ENCODE measurements at regions not wholly inside any gene's neighbourhood (a gene's known extent, or its start where the extent isn't known, plus 50 kb on each side); places are given as distances from the start of the nearest gene placed in this dataset.

DNA sequence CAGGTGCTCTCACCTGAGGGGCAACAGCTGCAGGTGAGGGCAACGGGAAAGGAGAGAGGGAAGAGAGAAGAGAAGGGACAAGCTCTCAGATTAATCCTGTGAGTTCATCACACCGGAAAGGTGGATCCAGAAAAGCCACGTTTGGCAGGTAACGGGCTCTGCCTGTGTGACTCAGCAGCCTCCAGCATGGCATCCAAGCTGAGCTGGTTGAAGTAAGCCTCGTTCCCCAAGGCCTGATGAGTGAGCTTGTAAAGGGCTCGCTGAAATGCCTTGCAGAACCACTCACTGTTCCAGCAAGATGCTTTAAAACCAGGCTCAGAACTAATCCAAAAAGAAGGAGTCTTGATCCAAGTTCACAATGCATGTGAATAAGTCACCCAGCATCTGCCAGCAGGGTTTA, 206.9 kb upstream of the TMEM45B start:
- Histone ChIP-seq H3K27ac (ENCODE audit: low read length) (no peak overlapping the region), H3K4me3 (ENCODE audit: low read depth in 2 of 2, low read length in 2 of 2) (no peak overlapping the region), H3K27me3 (ENCODE audit: control insufficient read depth, insufficient read depth, low read length) (no peaks in the 10 kb centered on the region), H3K36me3 (ENCODE audit: control insufficient read depth, insufficient read depth, low read length) (no peaks in the 10 kb centered on the region), H3K4me1 (ENCODE audit: control insufficient read depth, insufficient read depth, low read length) (peaks cover 10% of the 10 kb centered on the region), H3K9me3 (ENCODE audit: control insufficient read depth, insufficient read depth, low read depth, low read length) (no peaks in the 10 kb centered on the region)
- ChIA-PET POLR2A (no interaction called here), CTCF (no interaction called here)
- in situ Hi-C loops (cut with HindIII; ENCODE audit: low pct_unique_long_range_greater_than_20kb, low sequenced_read_pairs), result no loop called here
- BruUV-seq (replicated peaks), result no TSS peak
- TF ChIP-seq CTCF (IDR thresholded peaks at IDR 0.05) (no peak), SIN3A (IDR thresholded peaks at IDR 0.05; ENCODE audit: borderline replicate concordance, insufficient read depth, low read depth, low read length) (no peak), TCF7L2 (IDR thresholded peaks at IDR 0.05; ENCODE audit: low read depth, low read length) (no peak), POLR2AphosphoS5 (IDR thresholded peaks at IDR 0.05; ENCODE audit: low read depth, low read length) (no peak), REST (IDR thresholded peaks at IDR 0.05; ENCODE audit: insufficient read depth in 1 of 2, low read depth in 2 of 2, low read length in 1 of 2) (no peak)
- intact Hi-C loops (cut with micrococcal nuclease; ENCODE audit: unreplicated experiment), result no loop called here
- ATAC-seq (no peak), DNase-seq (ENCODE audit: low read depth, low spot score) (no peak)

- Histone ChIP-seq H3K4me1 (ENCODE audit: control insufficient read depth, insufficient read depth, low read length) (peaks cover 10% of the 10 kb centered on the region), H3K27me3 (ENCODE audit: control insufficient read depth, insufficient read depth, low read length) (no peaks in the 10 kb centered on the region), H3K36me3 (ENCODE audit: control insufficient read depth, insufficient read depth, low read length) (no peaks in the 10 kb centered on the region), H3K4me3 (ENCODE audit: low read depth in 2 of 2, low read length in 2 of 2) (no peak overlapping the region), H3K27ac (ENCODE audit: low read length) (no peak overlapping the region), H3K9me3 (ENCODE audit: control insufficient read depth, insufficient read depth, low read depth, low read length) (no peaks in the 10 kb centered on the region)
- BruUV-seq (replicated peaks), result no TSS peak
- ATAC-seq (no peak; the same call in 1 of the 2 replicates), DNase-seq (ENCODE audit: low read depth, low spot score) (no peak)
- intact Hi-C loops (cut with micrococcal nuclease; ENCODE audit: unreplicated experiment) (no loop called here), in situ Hi-C loops (cut with HindIII; ENCODE audit: low pct_unique_long_range_greater_than_20kb, low sequenced_read_pairs) (no loop called here)
- TF ChIP-seq POLR2AphosphoS5 (IDR thresholded peaks at IDR 0.05; ENCODE audit: low read depth, low read length) (no peak), CTCF (IDR thresholded peaks at IDR 0.05) (no peak), REST (IDR thresholded peaks at IDR 0.05; ENCODE audit: insufficient read depth in 1 of 2, low read depth in 2 of 2, low read length in 1 of 2) (no peak), TCF7L2 (IDR thresholded peaks at IDR 0.05; ENCODE audit: low read depth, low read length) (no peak), SIN3A (IDR thresholded peaks at IDR 0.05; ENCODE audit: borderline replicate concordance, insufficient read depth, low read depth, low read length) (no peak)
- CTCF ChIA-PET, result interaction anchor here (0.8 kb wide), 1 partner anchor 1384 kb away, joined by 3 read pairs; no protein-coding TSS in a partner anchor
- POLR2A ChIA-PET, result no interaction called here
Observed at GRCh38 chr11:129610125-129610524, 205.5 kb upstream of the TMEM45B start.
